HG03097 (cell line): ENCODE measurements at regions not wholly inside any gene's neighbourhood (a gene's known extent, or its start where the extent isn't known, plus 50 kb on each side); places are given as distances from the start of the nearest gene placed in this dataset.

Experiments
- ATAC-seq: cut with Tn5 transposase; IDR thresholded peaks from one replicate; pipeline ENCODE4 v1.9.1; 2021; ENCODE audit not compliant: unreplicated experiment, low FRiP score

- no peak for ATAC-seq
Measured at GRCh38 chr18:78672862-78673446, 306.7 kb upstream of the SALL3 start.

- no peak for ATAC-seq
Measured at GRCh38 chr18:78673516-78674321, 305.9 kb upstream of the SALL3 start.

DNA sequence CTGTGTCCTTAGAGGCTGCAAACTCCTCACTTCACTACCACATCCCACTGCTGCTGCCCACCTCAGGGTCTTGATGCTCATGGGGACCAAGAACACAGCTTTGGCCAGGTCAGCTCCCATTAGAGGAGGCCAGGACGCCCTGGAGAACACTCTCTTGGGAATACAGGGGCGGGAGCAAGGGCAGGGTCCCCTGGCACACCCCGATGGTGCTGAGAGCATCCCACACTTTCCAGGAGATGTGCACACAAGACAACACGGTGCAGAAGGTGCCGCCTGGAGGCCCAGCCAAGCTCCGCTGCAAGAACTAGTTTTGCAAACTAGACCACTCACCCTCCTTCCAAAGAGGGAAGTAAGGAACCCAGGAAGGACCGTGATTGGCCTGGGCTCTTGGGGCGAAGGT, 304.4 kb upstream of the SALL3 start:
- no peak for ATAC-seq

DNA sequence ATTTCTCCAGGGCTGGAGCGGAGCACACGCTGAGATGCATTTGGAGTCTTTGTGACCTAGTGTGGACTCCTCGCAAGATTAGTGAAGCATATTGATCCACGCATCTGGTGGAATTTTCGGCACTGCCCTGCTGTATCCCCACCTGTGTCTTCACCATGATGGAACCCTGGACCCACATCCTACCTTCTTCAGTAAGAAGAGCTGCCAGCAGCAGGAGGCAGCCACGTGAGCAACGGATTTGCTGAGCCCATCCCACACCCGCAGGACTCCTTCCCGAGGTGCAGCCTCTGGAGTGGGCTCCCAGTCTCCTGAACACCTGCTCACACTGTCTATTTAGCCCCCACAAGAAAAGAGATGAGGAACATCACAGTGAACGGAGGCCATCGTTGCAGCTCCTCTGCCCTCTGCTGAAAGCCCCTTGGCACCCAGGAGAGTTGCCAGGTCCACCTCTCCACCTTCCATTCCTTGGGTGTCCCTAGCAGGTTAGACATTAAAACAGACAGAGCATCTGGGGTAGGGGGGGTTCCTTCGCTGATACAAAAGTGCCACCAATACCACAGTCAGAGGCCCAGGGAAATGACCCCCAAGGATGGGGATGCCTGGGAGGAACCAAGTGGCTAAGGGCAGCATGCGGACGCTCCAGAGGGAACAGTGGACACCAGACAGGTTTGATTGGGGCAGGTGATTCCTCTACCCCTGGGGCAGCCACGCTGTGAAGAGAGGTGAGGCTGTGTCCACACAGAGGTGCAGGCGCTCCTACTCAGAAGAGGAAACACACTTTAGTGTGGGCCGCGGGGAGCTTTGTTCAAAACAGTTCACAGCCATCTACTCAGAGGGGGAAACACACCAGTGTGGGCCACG, 302.8 kb upstream of the SALL3 start:
- ATAC-seq, result no peak

DNA sequence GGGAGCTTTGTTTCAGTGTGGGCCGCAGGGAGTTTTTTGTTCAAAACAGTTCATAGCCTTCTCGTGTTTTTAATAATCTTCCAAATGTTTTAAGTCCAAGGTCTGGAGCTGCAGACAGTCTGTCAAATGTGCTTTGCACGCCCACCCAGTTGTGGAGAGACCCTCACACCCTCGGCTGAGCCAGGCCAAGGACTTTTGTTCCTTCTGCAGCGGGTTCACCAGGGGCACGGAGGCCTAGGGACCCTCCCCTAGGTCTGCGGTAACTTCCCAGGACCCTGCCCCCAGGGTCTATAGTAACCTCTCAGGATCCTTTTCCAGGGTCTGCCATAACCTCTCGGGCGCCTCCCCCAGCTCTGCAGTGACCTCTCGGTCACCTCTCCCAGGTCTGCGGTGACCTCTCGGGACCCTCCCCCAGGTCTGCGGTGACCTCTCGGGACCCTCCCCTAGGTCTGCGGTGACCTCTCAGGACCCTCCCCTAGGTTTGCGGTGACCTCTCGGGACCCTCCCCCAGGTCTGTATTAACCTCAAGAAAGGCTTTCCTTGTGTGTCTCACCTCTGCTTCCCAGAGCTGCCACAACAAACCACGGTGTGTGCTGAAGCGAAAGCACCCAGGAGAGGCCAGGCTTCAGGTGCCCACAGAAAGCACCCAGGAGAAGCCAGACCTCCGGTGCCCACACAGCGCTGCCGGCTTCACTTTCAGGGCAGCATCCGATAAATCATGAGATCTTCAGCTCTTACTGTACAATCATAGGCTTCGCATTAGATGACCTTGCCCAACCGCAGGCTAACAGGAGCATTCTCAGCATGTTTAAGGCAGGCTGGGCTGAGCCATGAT, 301.9 kb upstream of the SALL3 start:
- no peak for ATAC-seq

- ATAC-seq, result no peak
Measured at GRCh38 chr18:78678318-78678695, 301.3 kb upstream of the SALL3 start.

DNA sequence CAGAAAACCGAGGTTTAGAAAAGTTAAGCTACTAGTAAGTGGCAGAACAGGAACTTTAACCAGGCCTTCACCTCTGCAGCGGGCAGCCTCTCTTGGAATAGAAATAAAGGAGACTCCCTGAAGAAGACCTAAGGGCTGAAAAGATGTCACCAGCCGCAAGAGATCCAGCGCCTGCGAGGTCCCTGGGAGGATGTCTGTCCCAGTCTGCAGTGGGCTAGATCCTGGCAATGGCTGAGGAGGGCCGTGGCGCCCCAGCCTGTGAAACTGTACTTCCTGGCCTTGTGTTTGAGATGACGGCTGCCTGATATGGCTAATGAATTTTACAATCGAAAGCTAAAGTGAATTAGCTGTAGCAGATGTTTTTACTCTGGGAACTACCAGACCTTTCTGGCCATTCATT, 300.6 kb upstream of the SALL3 start:
- ATAC-seq, result no peak

- no peak for ATAC-seq
Measured at GRCh38 chr18:78679613-78680260, 299.9 kb upstream of the SALL3 start.

DNA sequence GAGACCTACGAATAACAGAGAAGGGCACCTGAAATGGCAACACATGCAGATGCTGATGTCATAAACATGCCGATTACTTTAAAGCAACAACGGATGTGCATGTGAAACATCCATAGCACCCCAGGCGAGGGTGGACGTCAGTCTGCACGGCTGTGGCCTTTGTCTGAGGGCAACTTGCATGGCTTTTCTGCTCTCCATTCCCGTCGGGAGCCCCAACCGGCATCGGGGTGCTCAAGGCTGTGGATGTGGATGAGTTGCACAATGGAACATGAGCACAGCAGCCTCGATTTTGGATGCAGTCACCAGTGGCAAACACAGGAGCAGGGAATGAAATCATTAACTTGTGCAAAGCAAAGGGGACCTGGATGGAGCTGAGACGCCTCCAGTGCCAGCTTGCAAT, 298.2 kb upstream of the SALL3 start:
- no peak for ATAC-seq

GRCh38 chr18:78681934-78682333, 297.7 kb upstream of the SALL3 start:
- ATAC-seq, result no peak

DNA sequence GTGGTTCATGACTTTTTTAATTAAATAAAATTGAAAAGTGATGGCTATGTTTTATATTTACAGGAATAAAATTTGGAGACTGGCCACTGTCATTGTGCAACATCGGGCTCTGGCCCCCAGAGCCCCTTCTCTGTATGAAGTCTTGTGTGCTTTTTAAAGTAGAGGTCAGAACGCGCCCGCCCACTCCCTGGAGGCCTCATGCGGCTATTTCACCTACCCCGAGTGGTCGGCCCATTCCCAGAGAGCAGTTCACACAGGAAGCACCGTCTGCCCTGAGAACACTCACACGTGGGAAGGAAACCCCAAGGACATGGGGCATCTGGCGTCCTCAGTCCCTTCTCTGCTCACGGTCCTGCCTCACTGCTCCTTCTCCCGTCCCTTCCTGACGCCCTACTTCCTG, 296.9 kb upstream of the SALL3 start:
- ATAC-seq, result no peak

- ATAC-seq, result no peak
Measured at GRCh38 chr18:78683191-78684010, 296.2 kb upstream of the SALL3 start.

DNA sequence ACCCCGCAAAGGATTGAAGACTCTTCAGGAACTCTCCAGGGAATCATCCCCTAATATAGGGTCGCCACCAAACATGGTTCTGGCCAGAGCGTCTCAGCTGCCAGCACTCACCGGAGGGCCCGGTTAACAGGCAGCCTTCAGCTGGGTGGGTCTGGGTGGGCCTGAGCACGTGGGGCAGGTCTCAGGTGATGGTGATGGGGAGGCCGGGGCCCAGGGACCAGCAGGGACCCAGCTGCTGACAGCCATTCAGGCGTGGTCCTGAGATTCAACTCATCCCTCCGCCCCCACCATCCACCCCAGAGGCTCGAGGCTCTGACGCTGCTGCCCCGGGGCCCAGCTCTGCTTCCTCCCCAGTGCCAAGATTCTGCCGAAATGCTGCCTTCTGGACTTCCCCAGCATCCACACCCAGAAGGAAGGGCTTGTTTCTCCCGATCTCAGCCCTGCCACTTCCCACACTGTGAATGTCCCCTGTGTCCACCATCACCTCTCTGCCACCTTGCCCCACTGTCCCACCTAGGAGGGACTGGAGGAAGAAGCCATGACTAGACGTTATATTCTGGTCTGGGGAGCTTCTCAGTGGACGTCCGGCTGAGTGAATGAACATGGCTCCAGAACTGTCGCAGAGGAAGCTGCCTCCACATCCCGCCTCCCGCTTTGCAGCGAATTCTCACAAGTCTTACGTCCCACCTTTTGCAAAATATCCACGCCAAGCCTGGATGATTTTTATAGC, 294.2 kb upstream of the SALL3 start:
- ATAC-seq, result no peak

DNA sequence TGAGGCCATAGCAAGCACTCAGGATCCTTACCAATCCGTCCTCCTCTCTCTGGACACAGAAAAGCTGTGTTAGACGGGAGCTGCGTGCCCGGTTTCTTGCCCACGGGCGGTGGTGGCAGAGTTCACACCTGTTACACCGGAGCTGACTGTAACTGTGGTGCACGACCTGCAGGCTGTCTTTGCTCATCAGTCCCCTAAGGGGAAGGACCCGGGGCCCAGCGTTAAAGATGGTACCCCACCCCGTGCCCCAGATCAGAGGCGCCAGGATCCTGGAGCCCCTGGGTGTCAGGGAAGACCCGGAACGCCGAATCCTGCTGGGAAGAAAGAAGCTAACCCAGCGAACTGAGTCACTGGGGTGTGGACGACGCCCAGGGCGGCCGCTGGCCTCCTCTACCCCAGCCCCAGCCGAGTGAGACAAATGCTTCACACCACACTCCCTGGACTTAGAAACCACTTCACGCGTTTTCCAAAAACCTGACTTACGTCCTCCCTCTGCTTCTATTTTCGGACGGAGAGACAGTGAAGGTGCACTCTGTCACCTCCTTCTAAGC, 293.6 kb upstream of the SALL3 start:
- ATAC-seq, result no peak

DNA sequence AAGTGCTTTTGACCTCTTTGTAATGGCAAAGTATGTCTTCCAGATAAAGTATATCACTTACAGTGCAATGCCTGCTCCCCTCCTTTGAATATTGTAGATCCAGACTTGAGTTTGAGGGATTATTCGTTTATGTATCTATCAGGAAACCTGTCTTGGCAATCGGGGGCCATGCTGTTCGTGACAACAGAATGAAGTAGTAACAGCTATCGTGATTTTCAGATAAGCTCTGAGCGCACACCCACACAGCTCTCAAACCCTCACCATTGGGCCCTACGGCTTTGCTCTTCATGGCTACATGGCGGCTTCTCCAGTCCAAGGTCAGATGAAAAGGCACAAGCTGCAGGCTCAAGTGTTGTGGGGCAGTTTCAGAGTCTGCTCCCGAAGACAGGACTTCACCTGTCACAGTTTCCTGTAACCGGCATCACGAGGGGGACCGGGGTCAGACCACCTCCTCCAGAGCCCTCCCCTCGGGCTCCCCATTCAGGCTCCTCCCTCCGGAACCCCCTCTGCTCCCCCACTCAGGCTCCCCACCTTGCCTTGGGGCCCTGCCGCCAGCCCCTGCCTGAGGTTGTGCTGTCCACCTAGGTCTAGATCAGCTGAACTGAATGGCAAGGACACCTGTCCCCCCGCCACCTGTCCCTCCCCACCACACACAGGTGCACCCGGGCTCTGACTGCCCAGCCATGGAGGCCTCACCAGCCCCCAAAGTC, 292.5 kb upstream of the SALL3 start:
- ATAC-seq, result no peak

DNA sequence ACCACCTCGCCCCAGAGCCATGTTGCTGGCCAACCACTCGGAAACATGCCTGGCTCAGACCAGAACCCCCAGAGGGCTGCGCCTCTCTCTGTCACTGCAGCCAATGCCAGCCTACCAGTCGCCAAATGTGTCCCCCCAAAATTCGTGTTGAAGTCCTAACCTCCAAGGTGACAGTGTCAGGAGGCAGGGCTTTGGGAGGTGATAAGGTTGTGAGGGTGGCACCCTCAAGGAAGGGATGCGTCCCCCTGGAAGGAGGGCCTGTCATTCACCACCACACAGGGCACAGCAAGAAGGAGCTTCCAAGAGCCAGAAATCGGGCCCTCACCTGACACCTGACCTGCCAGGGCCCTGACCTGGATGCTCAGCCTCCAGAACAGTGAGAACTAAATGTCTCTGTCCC, 291.9 kb upstream of the SALL3 start:
- no peak for ATAC-seq

GRCh38 chr18:78688249-78688648, 291.4 kb upstream of the SALL3 start:
- no peak for ATAC-seq

- ATAC-seq, result no peak
Measured at GRCh38 chr18:78688916-78689315, 290.7 kb upstream of the SALL3 start.
